HepG2 (cell line): ENCODE measurements at regions not wholly inside any gene's neighbourhood (a gene's known extent, or its start where the extent isn't known, plus 50 kb on each side); places are given as distances from the start of the nearest gene placed in this dataset.

Source experiments
- ATAC-seq: fragments of 200-7000 bp; cut with Tn5 transposase; 3 replicates; pipeline ENCODE4 v1.9.1; 2020; ENCODE audit warnings: mild to moderate bottlenecking, moderate library complexity
- BruUV-seq: library from RNA; stranded (reverse); fragments of 400-500 nt; replicated peaks from 2 replicates; lab custom pipeline; 2021; lab: Mats Ljungman, UMichigan
- CTCF ChIA-PET: fragments of 300-600 bp; formaldehyde crosslinking; extraction: SDS; loops from one replicate; lab custom pipeline; 2021; ENCODE audit warnings: low total read pairs, inconsistent platforms, low intra/inter-chr PET ratio; lab: Yijun Ruan, JAX
- POLR2A ChIA-PET: fragments of 350-600 bp; sonication (Branson Sonifier 250); formaldehyde crosslinking; loops from one replicate; lab custom pipeline; 2020; ENCODE audit warnings: antibody characterized with exemption, inconsistent platforms; lab: Yijun Ruan, JAX
- DNase-seq: peaks from one replicate; pipeline ENCODE4 v3.0.0-alpha.2; 2015; ENCODE audit warnings: low spot score
- FAIRE-seq: peaks from 3 replicates; lab custom pipeline; 2011; peaks lifted over from hg19 to GRCh38; lab: Jason Lieb, UNC
- H2AFZ ChIP-seq: one replicate; pipeline ENCODE4 v1.6.1; 2011; ENCODE audit warnings: low read length, inconsistent platforms
- H3K27ac ChIP-seq: fragments of 300-600 bp; 3 replicates; pipeline ENCODE4 v1.8.0; 2011; ENCODE audit warnings: mixed run types, mild to moderate bottlenecking, mixed read lengths, low read length, inconsistent platforms; ENCODE audit not compliant: insufficient read depth; ENCODE audit errors: extremely low read length
- H3K27me3 ChIP-seq, 2 experiments: fragments of 200-600 bp in 1 of 2; 2 replicates in 1 of 2; 3 replicates in 1 of 2; pipeline versions ENCODE4 v1.6.0 to v1.8.0; 2011; ENCODE audit warnings: low read length in 2 of 2, mild to moderate bottlenecking in 2 of 2, moderate library complexity in 2 of 2, inconsistent platforms in 1 of 2; ENCODE audit not compliant: insufficient read depth in 2 of 2, control insufficient read depth in 1 of 2
- H3K36me3 ChIP-seq, 2 experiments: fragments of 200-600 bp in 1 of 2; replicated peaks in 1 of 2; 2 replicates in 1 of 2; 3 replicates in 1 of 2; pipeline versions ENCODE4 v1.5.1 to v1.8.0; 2011; ENCODE audit warnings: low read length in 2 of 2, inconsistent platforms in 1 of 2; ENCODE audit not compliant: insufficient read depth in 2 of 2, control insufficient read depth in 1 of 2
- H3K4me1 ChIP-seq: 2 replicates; pipeline ENCODE4 v1.5.1; 2012; ENCODE audit warnings: low read length, inconsistent platforms; ENCODE audit not compliant: insufficient read depth
- H3K4me2 ChIP-seq: 2 replicates; pipeline ENCODE4 v1.6.0; 2011; ENCODE audit warnings: low read depth, low read length, inconsistent platforms
- H3K4me3 ChIP-seq, 3 experiments: fragments of 200-600 bp in 1 of 3; sonication (generic), shearing (Covaris generic) in 1 of 3; replicated peaks in 1 of 3; 2 replicates each; pipeline ENCODE4 v1.5.1; 2011 to 2016; ENCODE audit warnings: low read length in 3 of 3, inconsistent platforms in 2 of 3, low read depth in 2 of 3, mild to moderate bottlenecking in 2 of 3, control low read depth in 1 of 3, mixed read lengths in 1 of 3; ENCODE audit not compliant: insufficient read depth in 1 of 3
- H3K79me2 ChIP-seq: one replicate; pipeline ENCODE4 v1.6.1; 2011; ENCODE audit warnings: low read length, inconsistent platforms; ENCODE audit not compliant: insufficient read depth
- H3K9ac ChIP-seq: 2 replicates; pipeline ENCODE4 v1.6.0; 2011; ENCODE audit warnings: mild to moderate bottlenecking, low read depth, low read length, inconsistent platforms; ENCODE audit not compliant: insufficient read depth
- H3K9me3 ChIP-seq: 2 replicates; pipeline ENCODE4 v1.5.1; 2012; ENCODE audit warnings: mild to moderate bottlenecking, low read length
- H4K20me1 ChIP-seq: 2 replicates; pipeline ENCODE4 v1.6.0; 2011; ENCODE audit warnings: inconsistent platforms, mild to moderate bottlenecking, low read length, moderate library complexity; ENCODE audit not compliant: insufficient read depth
- BCL3 ChIP-seq: sonication (generic); formaldehyde crosslinking; IDR thresholded peaks from 2 replicates; pipeline ENCODE4 v1.5.1; 2020; ENCODE audit warnings: mild to moderate bottlenecking, missing genetic modification reagents, moderate library complexity
- JDP2 ChIP-seq: sonication (generic); formaldehyde crosslinking; IDR thresholded peaks from 2 replicates; pipeline ENCODE4 v1.8.1; 2022; ENCODE audit warnings: missing genetic modification reagents, borderline replicate concordance
- RXRA ChIP-seq: sonication (generic); formaldehyde crosslinking; IDR thresholded peaks from 2 replicates; pipeline ENCODE4 v1.5.1; 2020; ENCODE audit warnings: missing genetic modification reagents
- SMARCE1 ChIP-seq: fragments of 450-650 bp; IDR thresholded peaks from 2 replicates; pipeline ENCODE4 v1.6.1; 2017; ENCODE audit warnings: borderline replicate concordance
- ZBTB40 ChIP-seq, 2 experiments: fragments of 450-650 bp in 1 of 2; sonication (generic) in 1 of 2; formaldehyde crosslinking in 1 of 2; IDR thresholded peaks; 2 replicates each; pipeline versions ENCODE4 v1.6.1 to v1.8.0; 2016 to 2022; ENCODE audit warnings: antibody characterized with exemption in 1 of 2, mild to moderate bottlenecking in 1 of 2, missing genetic modification reagents in 1 of 2
- ZNF101 ChIP-seq: sonication (generic); formaldehyde crosslinking; IDR thresholded peaks from 2 replicates; pipeline ENCODE4 v1.4.0; 2020; ENCODE audit warnings: mild to moderate bottlenecking, low read depth, missing genetic modification reagents, borderline replicate concordance
- ZNF333 ChIP-seq: sonication (generic); formaldehyde crosslinking; IDR thresholded peaks from 2 replicates; pipeline ENCODE4 v1.4.0; 2020; ENCODE audit warnings: mild to moderate bottlenecking, missing genetic modification reagents, borderline replicate concordance
- ZNF670 ChIP-seq: sonication (generic); formaldehyde crosslinking; IDR thresholded peaks from 2 replicates; pipeline ENCODE4 v1.8.0; 2022; ENCODE audit warnings: mild to moderate bottlenecking, missing genetic modification reagents, borderline replicate concordance
- ZNF674 ChIP-seq: sonication (generic); formaldehyde crosslinking; IDR thresholded peaks from 2 replicates; pipeline ENCODE4 v1.5.0; 2020; ENCODE audit warnings: low read depth, mild to moderate bottlenecking, missing genetic modification reagents
- ZNF781 ChIP-seq: sonication (generic); formaldehyde crosslinking; IDR thresholded peaks from 2 replicates; pipeline ENCODE4 v1.5.1; 2020; ENCODE audit warnings: borderline replicate concordance, mild to moderate bottlenecking, missing genetic modification reagents; ENCODE audit errors: not compliant biosample characterization
- ZNF816 ChIP-seq: sonication (generic); formaldehyde crosslinking; IDR thresholded peaks from 2 replicates; pipeline ENCODE4 v1.8.0; 2022; ENCODE audit warnings: missing genetic modification reagents, mild to moderate bottlenecking, borderline replicate concordance
- WGBS: methylation state at CpG from one replicate; pipeline ENCODE4 v1.1.6; 2017; ENCODE audit warnings: low lambda C conversion rate; 5-methylcytosine and 5-hydroxymethylcytosine counted together
- in situ Hi-C: cut with HindIII; loops from 2 replicates; pipeline ENCODE4 v1.10.0; 2017; ENCODE audit warnings: low pct_unique_long_range_greater_than_20kb; ENCODE audit not compliant: extremely low pct_ligation_motif_present
- intact Hi-C: fragments of 100-400 bp; cut with micrococcal nuclease; formaldehyde crosslinking; loops from one replicate; pipeline ENCODE4 v1.10.0; 2022; ENCODE audit not compliant: unreplicated experiment

GRCh38 chr2:150350500-150350899 lies 137.0 kb downstream of the RND3 start:
- no TSS peak for BruUV-seq
- TF ChIP-seq SMARCE1 (no peak), RXRA (CRISPR knock-in tag) (no peak), ZNF101 (no peak), ZNF781 (CRISPR knock-in tag) (no peak), ZNF333 (CRISPR knock-in tag) (no peak), ZBTB40 (IDR thresholded peaks at IDR 0.05) (no peak), ZBTB40 (CRISPR knock-in tag; IDR thresholded peaks at IDR 0.05) (no peak), ZNF816 (CRISPR knock-in tag) (no peak), BCL3 (CRISPR knock-in tag) (no peak), ZNF674 (no peak), JDP2 (CRISPR knock-in tag) (no peak), ZNF670 (no peak)
- H3K4me2 ChIP-seq: no peak overlapping the region
- no peak for ATAC-seq
- ChIA-PET POLR2A (no interaction called here), CTCF (no interaction called here)
- H3K79me2 ChIP-seq: no peaks in the 10 kb centered on the region
- H3K4me1 ChIP-seq: no peaks in the 10 kb centered on the region
- FAIRE-seq: no peak
- no peak overlapping the region for H3K4me3 ChIP-seq
- no peak overlapping the region for H3K27ac ChIP-seq
- H3K36me3 ChIP-seq: no peaks in the 10 kb centered on the region
- in situ Hi-C loops: no loop called here
- H3K27me3 ChIP-seq: no peaks in the 10 kb centered on the region
- peaks cover 73% of the 10 kb centered on the region for H3K9me3 ChIP-seq
- intact Hi-C loops: no loop called here
- no peak overlapping the region for H2AFZ ChIP-seq
- no peaks in the 10 kb centered on the region for H4K20me1 ChIP-seq
- no peak overlapping the region for H3K9ac ChIP-seq
- DNase-seq: no peak
- WGBS: 18% methylated on average over 4 of the region's 4 CpGs
